Stomach smooth muscle (tissue), 2 donors: ENCODE measurements at regions not wholly inside any gene's neighbourhood (a gene's known extent, or its start where the extent isn't known, plus 50 kb on each side); places are given as distances from the start of the nearest gene placed in this dataset.
"Not testable (repeated sequence)": the region's sequence is repeated elsewhere in the genome, so short reads cannot be mapped to it uniquely, and the experiment has no call there.

Source experiments
- H3K27ac ChIP-seq: one replicate; pipeline ENCODE4 v1.7.0; 2013; ENCODE audit warnings: mild to moderate bottlenecking, low read length, inconsistent platforms
- H3K27me3 ChIP-seq, 2 donors: one replicate each; pipeline ENCODE4 v1.7.0; 2013; ENCODE audit warnings: low read length in 2 of 2; ENCODE audit not compliant: insufficient read depth in 2 of 2, control insufficient read depth in 1 of 2
- H3K36me3 ChIP-seq, 2 donors: one replicate each; pipeline ENCODE4 v1.7.0; 2013; ENCODE audit warnings: low read length in 2 of 2; ENCODE audit not compliant: control insufficient read depth in 2 of 2, insufficient read depth in 2 of 2
- H3K4me1 ChIP-seq: one replicate; pipeline ENCODE4 v1.7.0; 2013; ENCODE audit warnings: low read length; ENCODE audit not compliant: control insufficient read depth, insufficient read depth
- H3K4me3 ChIP-seq, 2 donors: one replicate each; pipeline ENCODE4 v1.7.0; 2013; ENCODE audit warnings: low read length in 2 of 2
- H3K9ac ChIP-seq, 2 donors: one replicate each; pipeline ENCODE4 v1.7.0; 2013; ENCODE audit warnings: low read length in 2 of 2, mild to moderate bottlenecking in 1 of 2
- H3K9me3 ChIP-seq, 2 donors: one replicate each; pipeline ENCODE4 v1.7.0; 2013; ENCODE audit warnings: low read length in 2 of 2; ENCODE audit not compliant: control insufficient read depth in 2 of 2
- donor health status: healthy.
- donor health status: Pancreatic carcinoma.

GRCh38 chr2:175326164-175326563 is 144.7 kb upstream of the ATP5MC3 start:
- H3K9me3 ChIP-seq = not testable (repeated sequence)

GRCh38 chr2:175323162-175323561 is 141.7 kb upstream of the ATP5MC3 start:
- Histone ChIP-seq H3K36me3 (no peaks in the 10 kb centered on the region), H3K9ac (no peak overlapping the region), H3K4me1 (no peaks in the 10 kb centered on the region), H3K4me3 (no peak overlapping the region), H3K27me3 (no peaks in the 10 kb centered on the region), H3K9me3 (peaks cover 0 to 3% of the 10 kb centered on the region in 2 donors), H3K27ac (no peak overlapping the region)

More at GRCh38 chr2:175326164-175326563, 144.7 kb upstream of the ATP5MC3 start:
- H3K36me3 ChIP-seq, H3K4me1 ChIP-seq, H3K27me3 ChIP-seq, H3K4me3 ChIP-seq, H3K9ac ChIP-seq, H3K27ac ChIP-seq: not testable (repeated sequence)

DNA sequence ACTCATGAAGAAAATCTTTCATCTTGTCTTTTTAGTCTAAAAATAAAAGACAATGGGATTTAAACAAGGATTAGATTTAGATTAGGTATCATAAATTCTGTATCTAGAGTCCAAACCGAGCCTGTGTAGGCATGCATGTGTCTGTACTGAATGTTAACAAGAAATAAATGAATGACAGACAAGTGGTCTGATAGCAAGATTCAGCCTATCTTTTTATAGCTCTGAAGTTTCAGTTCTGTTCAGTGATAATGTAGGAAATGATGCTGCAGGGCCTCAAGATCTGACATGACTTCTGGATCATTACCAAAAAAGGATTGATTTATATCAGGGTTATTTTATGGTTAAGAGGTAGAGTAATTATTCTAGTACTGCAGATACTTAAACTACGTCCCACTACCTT is 137.0 kb upstream of the ATP5MC3 start:
- Histone ChIP-seq H3K9ac (no peak overlapping the region), H3K36me3 (no peaks in the 10 kb centered on the region), H3K27me3 (no peaks in the 10 kb centered on the region), H3K27ac (no peak overlapping the region), H3K4me3 (no peak overlapping the region), H3K9me3 (no peaks in the 10 kb centered on the region), H3K4me1 (no peaks in the 10 kb centered on the region)

DNA sequence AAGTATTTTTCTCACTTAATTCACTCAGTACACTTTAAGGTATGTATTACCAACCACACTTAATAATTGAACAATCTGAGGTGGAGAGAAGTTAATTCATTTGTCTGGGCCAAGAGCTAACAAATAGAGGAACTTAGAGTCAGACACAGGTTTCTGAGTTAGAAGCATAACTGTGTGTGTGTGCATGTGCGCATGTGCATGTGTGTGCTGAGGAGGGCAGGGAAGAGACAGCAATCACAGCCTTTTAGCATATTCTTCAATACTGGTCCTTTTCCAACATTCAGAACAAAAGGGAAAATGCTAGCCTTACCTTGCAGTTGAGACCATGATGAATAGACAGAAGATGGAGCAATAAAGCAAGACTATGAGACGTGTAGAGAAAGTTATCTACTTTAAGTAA is 136.2 kb upstream of the ATP5MC3 start:
- no peaks in the 10 kb centered on the region for H3K4me1 ChIP-seq
- no peak overlapping the region for H3K4me3 ChIP-seq
- H3K9me3 ChIP-seq = no peaks in the 10 kb centered on the region
- no peaks in the 10 kb centered on the region for H3K27me3 ChIP-seq
- no peak overlapping the region for H3K9ac ChIP-seq
- no peaks in the 10 kb centered on the region for H3K36me3 ChIP-seq
- no peak overlapping the region for H3K27ac ChIP-seq

- H3K27ac ChIP-seq = no peak overlapping the region
- H3K9ac ChIP-seq = no peak overlapping the region
- H3K9me3 ChIP-seq = no peaks in the 10 kb centered on the region
- H3K4me3 ChIP-seq = no peak overlapping the region
- peaks cover 0 to 2% of the 10 kb centered on the region in 2 donors for H3K27me3 ChIP-seq
- no peaks in the 10 kb centered on the region for H3K4me1 ChIP-seq
- H3K36me3 ChIP-seq = no peaks in the 10 kb centered on the region
These were observed 130.6 kb upstream of the ATP5MC3 start for GRCh38 chr2:175312137-175312536.

DNA sequence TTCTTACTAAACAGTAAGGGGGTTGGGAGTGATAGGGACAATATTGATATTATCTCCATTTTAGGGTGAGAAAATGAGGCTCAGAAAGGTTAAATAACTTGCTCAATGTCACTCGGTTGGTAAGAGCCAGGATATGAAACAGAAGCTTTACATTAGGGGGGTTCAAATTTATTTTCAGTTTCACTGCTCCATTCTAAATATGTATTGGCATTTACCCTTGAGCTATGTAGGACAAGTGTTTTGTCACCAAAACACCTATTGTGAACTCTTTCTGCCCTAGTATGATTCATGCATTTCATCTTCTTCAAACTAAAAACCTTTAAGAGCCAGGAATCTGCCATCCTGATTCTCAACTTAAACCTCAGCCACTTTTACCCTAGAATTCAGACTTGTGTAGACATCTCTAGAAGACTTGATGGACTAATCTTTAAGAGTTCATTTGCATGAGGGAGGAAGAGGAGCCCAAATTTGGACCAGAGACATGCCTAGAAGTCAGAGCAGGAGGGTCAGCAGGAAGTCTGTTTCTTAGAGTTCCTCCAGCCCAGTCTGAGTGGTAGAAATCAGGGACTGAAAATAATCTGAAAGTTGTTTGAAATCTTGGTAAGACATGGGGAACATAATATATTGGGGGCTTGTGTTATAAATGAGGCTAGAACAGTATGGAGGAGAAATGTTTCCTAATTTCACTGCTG is 129.4 kb upstream of the ATP5MC3 start:
- no peak overlapping the region for H3K4me3 ChIP-seq
- no peak overlapping the region for H3K27ac ChIP-seq
- H3K27me3 ChIP-seq = peaks cover 0 to 2% of the 10 kb centered on the region in 2 donors
- H3K9me3 ChIP-seq = no peaks in the 10 kb centered on the region
- H3K9ac ChIP-seq = no peak overlapping the region
- H3K4me1 ChIP-seq = no peaks in the 10 kb centered on the region
- H3K36me3 ChIP-seq = no peaks in the 10 kb centered on the region

DNA sequence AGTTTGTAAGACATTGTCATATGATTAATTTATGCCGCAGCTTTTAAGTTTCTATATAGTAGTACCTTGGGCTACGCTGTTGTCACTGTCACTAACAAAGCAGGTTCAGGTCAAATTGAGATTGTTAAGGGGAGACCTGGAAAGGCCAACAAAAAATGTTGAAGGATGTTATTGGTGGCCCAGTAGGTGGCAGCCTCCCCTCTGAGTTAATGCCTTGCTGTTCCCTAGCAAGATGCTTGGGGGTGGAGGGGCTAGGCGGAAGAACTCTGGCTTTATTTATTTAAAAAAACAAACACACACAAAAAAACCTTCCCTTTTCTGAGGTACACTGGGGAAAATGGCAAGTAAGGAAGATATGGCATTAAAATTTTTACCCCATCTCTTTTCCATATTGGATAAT is 128.3 kb upstream of the ATP5MC3 start:
- Histone ChIP-seq H3K36me3 (no peaks in the 10 kb centered on the region), H3K9me3 (no peaks in the 10 kb centered on the region), H3K9ac (no peak overlapping the region), H3K4me1 (no peaks in the 10 kb centered on the region), H3K4me3 (no peak overlapping the region), H3K27me3 (peaks cover 0 to 2% of the 10 kb centered on the region in 2 donors), H3K27ac (no peak overlapping the region)

GRCh38 chr2:175308005-175308404 is 126.5 kb upstream of the ATP5MC3 start:
- no peak overlapping the region for H3K27ac ChIP-seq

DNA sequence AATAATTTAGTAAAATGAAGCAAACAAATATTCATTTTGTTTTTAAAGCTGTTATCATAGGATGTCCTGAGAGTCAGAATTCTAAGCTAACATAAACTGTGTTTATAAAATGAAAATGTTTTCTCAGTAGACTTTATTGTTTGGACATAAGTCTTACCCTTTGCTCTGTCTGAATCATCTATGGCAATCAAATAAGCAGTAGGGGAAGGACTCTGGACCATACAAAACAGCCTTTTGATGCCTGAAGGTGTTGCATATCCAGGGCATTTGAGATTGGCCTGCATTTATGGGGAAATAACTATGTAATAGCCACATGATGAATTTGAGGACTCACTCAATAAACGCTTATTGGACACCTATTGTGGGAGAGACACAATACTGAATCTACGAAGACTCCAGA is 123.0 kb upstream of the ATP5MC3 start:
- H3K27me3 ChIP-seq = peaks cover 0 to 2% of the 10 kb centered on the region in 2 donors
- H3K4me3 ChIP-seq = no peak overlapping the region
- H3K27ac ChIP-seq = no peak overlapping the region
- no peaks in the 10 kb centered on the region for H3K9me3 ChIP-seq
- no peaks in the 10 kb centered on the region for H3K4me1 ChIP-seq
- no peaks in the 10 kb centered on the region for H3K36me3 ChIP-seq
- no peak overlapping the region for H3K9ac ChIP-seq

More at GRCh38 chr2:175308005-175308404, 126.5 kb upstream of the ATP5MC3 start:
- peaks cover 0 to 2% of the 10 kb centered on the region in 2 donors for H3K27me3 ChIP-seq
- no peaks in the 10 kb centered on the region for H3K9me3 ChIP-seq
- no peak overlapping the region for H3K9ac ChIP-seq
- H3K36me3 ChIP-seq = no peaks in the 10 kb centered on the region
- H3K4me3 ChIP-seq = no peak overlapping the region
- no peaks in the 10 kb centered on the region for H3K4me1 ChIP-seq

DNA sequence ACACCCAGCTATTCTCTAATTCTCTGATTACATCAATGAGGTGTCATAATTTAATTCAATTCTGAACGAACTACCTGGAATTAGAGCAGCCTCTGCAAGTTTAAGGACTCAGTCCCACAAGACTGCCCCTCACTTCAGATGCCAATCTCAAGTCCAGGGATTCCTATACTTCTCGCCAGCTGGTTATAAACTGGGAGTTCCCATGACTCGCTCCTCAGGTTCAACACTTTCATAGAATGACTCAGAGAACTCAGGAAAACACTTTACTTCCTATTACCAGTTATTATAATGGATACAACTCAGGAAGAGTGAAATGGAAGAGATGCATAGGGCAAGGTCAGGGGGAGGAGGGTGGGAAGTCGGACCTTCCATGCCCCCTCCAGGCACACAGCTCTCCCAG is 112.3 kb upstream of the ATP5MC3 start:
- Histone ChIP-seq H3K27ac (no peak overlapping the region), H3K27me3 (peaks cover 0 to 2% of the 10 kb centered on the region in 2 donors), H3K9me3 (no peaks in the 10 kb centered on the region), H3K36me3 (no peaks in the 10 kb centered on the region), H3K9ac (no peak overlapping the region), H3K4me3 (no peak overlapping the region), H3K4me1 (no peaks in the 10 kb centered on the region)

DNA sequence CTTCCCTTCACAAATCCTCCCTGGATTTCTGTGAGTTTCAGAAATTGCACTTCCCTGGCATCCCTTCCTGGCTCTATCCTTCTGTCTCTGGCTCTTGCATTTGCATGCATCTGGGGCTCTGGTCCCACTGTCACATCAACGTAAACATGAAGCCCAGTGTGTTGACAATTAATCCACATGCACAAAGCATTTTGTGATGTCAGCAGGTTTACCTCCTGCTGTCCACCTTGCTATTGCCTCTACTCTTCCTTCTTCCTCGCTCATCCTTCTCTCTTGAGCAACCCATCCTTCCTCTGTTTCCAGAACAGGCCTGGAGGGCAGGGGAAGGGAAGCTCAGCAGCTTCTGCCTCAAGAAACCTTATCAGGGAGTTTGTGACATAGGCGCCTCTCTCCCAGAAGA is 111.7 kb upstream of the ATP5MC3 start:
- H3K4me1 ChIP-seq = no peaks in the 10 kb centered on the region
- no peaks in the 10 kb centered on the region for H3K36me3 ChIP-seq
- H3K9me3 ChIP-seq = no peaks in the 10 kb centered on the region
- H3K27ac ChIP-seq = no peak overlapping the region
- no peak overlapping the region for H3K4me3 ChIP-seq
- no peak overlapping the region for H3K9ac ChIP-seq
- H3K27me3 ChIP-seq = peaks cover 0 to 2% of the 10 kb centered on the region in 2 donors
